Tibial nerve (tissue), 4 donors: ENCODE measurements at regions not wholly inside any gene's neighbourhood (a gene's known extent, or its start where the extent isn't known, plus 50 kb on each side); places are given as distances from the start of the nearest gene placed in this dataset.

ENCODE experiments used
- DNase-seq, 2 donors: peaks; one replicate each; pipeline ENCODE4 v3.0.0-alpha.2; 2019; ENCODE audit warnings: low spot score in 2 of 2
- H3K27ac ChIP-seq, 4 donors: fragments of 200-600 bp; sonication (generic) in 3 of 4; one replicate each; pipeline ENCODE4 v1.5.1; 2017 to 2019; ENCODE audit warnings: mild to moderate bottlenecking in 1 of 4
- H3K27me3 ChIP-seq, 2 donors: fragments of 200-600 bp; sonication (generic) in 1 of 2; one replicate each; pipeline versions ENCODE4 v1.5.1 to v1.6.0; 2017 to 2019
- H3K36me3 ChIP-seq, 3 donors: fragments of 200-600 bp; sonication (generic); one replicate each; pipeline ENCODE4 v1.5.1; 2018 to 2019
- H3K4me1 ChIP-seq, 4 donors: fragments of 200-600 bp; sonication (generic) in 3 of 4; one replicate each; pipeline ENCODE4 v1.5.1; 2017 to 2019
- H3K4me3 ChIP-seq, 4 donors: fragments of 200-600 bp; sonication (generic) in 3 of 4; one replicate each; pipeline ENCODE4 v1.5.1; 2017 to 2019; ENCODE audit warnings: mild to moderate bottlenecking in 1 of 4, moderate library complexity in 1 of 4
- H3K9me3 ChIP-seq, 4 donors: fragments of 200-600 bp; sonication (generic) in 3 of 4; one replicate each; pipeline ENCODE4 v1.5.1; 2017 to 2019
- CTCF ChIP-seq, 5 experiments: fragments of 200-600 bp in 3 of 5; fragments of 450-650 bp in 2 of 5; sonication (generic) in 3 of 5; IDR thresholded peaks; one replicate each; pipeline ENCODE4 v1.5.1; 2016 to 2019; ENCODE audit warnings: antibody characterized with exemption in 5 of 5, mild to moderate bottlenecking in 3 of 5, moderate library complexity in 2 of 5
- EP300 ChIP-seq, 2 donors: sonication (generic); formaldehyde crosslinking; IDR thresholded peaks; one replicate each; pipeline ENCODE4 v1.6.1; 2017; ENCODE audit warnings: antibody characterized with exemption in 2 of 2, mild to moderate bottlenecking in 1 of 2
- POLR2A ChIP-seq, 2 donors: fragments of 450-650 bp; IDR thresholded peaks; one replicate each; pipeline ENCODE4 v1.6.1; 2017; ENCODE audit warnings: antibody characterized with exemption in 2 of 2, mild to moderate bottlenecking in 2 of 2, moderate library complexity in 2 of 2
- WGBS, 2 donors: methylation state at CpG; one replicate each; pipeline ENCODE4 v1.1.5; 2018; 5-methylcytosine and 5-hydroxymethylcytosine counted together

- Histone ChIP-seq H3K27ac (no peak overlapping the region), H3K4me1 (peaks cover 0 to 11% (median 2%) of the 10 kb centered on the region in 4 donors), H3K27me3 (no peaks in the 10 kb centered on the region), H3K4me3 (no peak overlapping the region), H3K9me3 (no peaks in the 10 kb centered on the region), H3K36me3 (no peaks in the 10 kb centered on the region)
- TF ChIP-seq EP300 (IDR thresholded peaks at IDR 0.05) (no peak), POLR2A (IDR thresholded peaks at IDR 0.05) (no peak), CTCF (IDR thresholded peaks at IDR 0.05) (no peak)
- 52 to 70% methylated on average over 1 of the region's 1 CpG for WGBS, 2 donors
- no peak for DNase-seq
Observed at GRCh38 chr5:108669462-108669861, 78.2 kb upstream of the FER start.

GRCh38 chr5:108661590-108662219, 86.0 kb upstream of the FER start:
- Histone ChIP-seq H3K36me3 (no peaks in the 10 kb centered on the region), H3K27me3 (no peaks in the 10 kb centered on the region), H3K4me1 (peaks cover 0 to 14% (median 0%) of the 10 kb centered on the region in 4 donors), H3K27ac (no peak overlapping the region), H3K4me3 (no peak overlapping the region), H3K9me3 (no peaks in the 10 kb centered on the region)
- no peak for DNase-seq
- TF ChIP-seq EP300 (IDR thresholded peaks at IDR 0.05): no peak
- TF ChIP-seq CTCF (IDR thresholded peaks at IDR 0.05): no peak
- no peak for TF ChIP-seq POLR2A (IDR thresholded peaks at IDR 0.05)
- WGBS, 2 donors: 57 to 63% methylated on average over 3 of the region's 3 CpGs

GRCh38 chr5:108661024-108661423, 86.7 kb upstream of the FER start:
- Histone ChIP-seq H3K27ac (no peak overlapping the region), H3K4me3 (no peak overlapping the region), H3K36me3 (no peaks in the 10 kb centered on the region), H3K9me3 (no peaks in the 10 kb centered on the region), H3K27me3 (no peaks in the 10 kb centered on the region), H3K4me1 (peaks cover 0 to 14% (median 0%) of the 10 kb centered on the region in 4 donors)
- TF ChIP-seq EP300 (IDR thresholded peaks at IDR 0.05) (no peak), CTCF (IDR thresholded peaks at IDR 0.05) (no peak), POLR2A (IDR thresholded peaks at IDR 0.05) (no peak)
- DNase-seq: no peak
- WGBS, 2 donors: 40 to 44% methylated on average over 1 of the region's 1 CpG

- WGBS, 2 donors: 70 to 80% methylated on average over 6 of the region's 6 CpGs
- Histone ChIP-seq H3K9me3 (no peaks in the 10 kb centered on the region), H3K27me3 (no peaks in the 10 kb centered on the region), H3K4me3 (no peak overlapping the region), H3K27ac (no peak overlapping the region), H3K36me3 (no peaks in the 10 kb centered on the region), H3K4me1 (peaks cover 0 to 14% (median 0%) of the 10 kb centered on the region in 4 donors)
- DNase-seq: no peak
- TF ChIP-seq POLR2A (IDR thresholded peaks at IDR 0.05) (no peak), CTCF (IDR thresholded peaks at IDR 0.05) (no peak), EP300 (IDR thresholded peaks at IDR 0.05) (no peak)
Observed at GRCh38 chr5:108660291-108660690, 87.4 kb upstream of the FER start.

- no peak overlapping the region for H3K27ac ChIP-seq
- no peak for DNase-seq
- no peaks in the 10 kb centered on the region for H3K36me3 ChIP-seq
- no peaks in the 10 kb centered on the region for H3K27me3 ChIP-seq
- no peak overlapping the region for H3K4me3 ChIP-seq
- H3K9me3 ChIP-seq: no peaks in the 10 kb centered on the region
- TF ChIP-seq POLR2A (IDR thresholded peaks at IDR 0.05) (no peak), EP300 (IDR thresholded peaks at IDR 0.05) (no peak), CTCF (IDR thresholded peaks at IDR 0.05) (no peak)
- H3K4me1 ChIP-seq: peaks cover 0 to 14% (median 0%) of the 10 kb centered on the region in 4 donors
- 80 to 98% methylated on average over 3 of the region's 3 CpGs for WGBS, 2 donors
Observed at GRCh38 chr5:108659531-108659930, 88.2 kb upstream of the FER start.
